Right kidney (tissue), 1 donor: ENCODE measurements at regions not wholly inside any gene's neighbourhood (a gene's known extent, or its start where the extent isn't known, plus 50 kb on each side); places are given as distances from the start of the nearest gene placed in this dataset.

Experiments
- DNase-seq: peaks from one replicate; pipeline ENCODE4 v3.0.0-alpha.2; 2016

- peak; percentile 27 for DNase-seq
These were observed 1077.7 kb upstream of the SLC10A2 start for GRCh38 chr13:104143760-104144416.

- DNase-seq = no peak
These were observed 1074.3 kb upstream of the SLC10A2 start for GRCh38 chr13:104140552-104140951.

GRCh38 chr13:104137416-104137815 is 1071.2 kb upstream of the SLC10A2 start:
- DNase-seq = no peak

- no peak for DNase-seq
These were observed 1066.6 kb upstream of the SLC10A2 start for GRCh38 chr13:104132849-104133248.

- DNase-seq = no peak
These were observed 1047.9 kb upstream of the SLC10A2 start for GRCh38 chr13:104114101-104114500.

GRCh38 chr13:104111031-104111430 is 1044.8 kb upstream of the SLC10A2 start:
- no peak for DNase-seq

- DNase-seq = no peak
These were observed 1040.6 kb upstream of the SLC10A2 start for GRCh38 chr13:104106705-104107393.

- DNase-seq = peak; percentile 12
These were observed 1039.5 kb upstream of the SLC10A2 start for GRCh38 chr13:104105418-104106355.

- no peak for DNase-seq
These were observed 1033.5 kb upstream of the SLC10A2 start for GRCh38 chr13:104099750-104100149.

- no peak for DNase-seq
These were observed 1032.2 kb upstream of the SLC10A2 start for GRCh38 chr13:104098421-104098820.

- DNase-seq = no peak
These were observed 1020.5 kb upstream of the SLC10A2 start for GRCh38 chr13:104086759-104087158.

- DNase-seq = no peak
These were observed 1020.0 kb upstream of the SLC10A2 start for GRCh38 chr13:104086210-104086609.

- no peak for DNase-seq
These were observed 1019.4 kb upstream of the SLC10A2 start for GRCh38 chr13:104085611-104086010.

- no peak for DNase-seq
These were observed 1008.1 kb upstream of the SLC10A2 start for GRCh38 chr13:104074326-104074725.

GRCh38 chr13:104071806-104072205 is 1005.6 kb upstream of the SLC10A2 start:
- no peak for DNase-seq

GRCh38 chr13:104065328-104065727 is 999.1 kb upstream of the SLC10A2 start:
- no peak for DNase-seq

GRCh38 chr13:104057861-104058260 is 991.6 kb upstream of the SLC10A2 start:
- DNase-seq = no peak

GRCh38 chr13:104045907-104046306 is 979.7 kb upstream of the SLC10A2 start:
- no peak for DNase-seq

- DNase-seq = peak; percentile 8
These were observed 977.0 kb upstream of the SLC10A2 start for GRCh38 chr13:104043184-104043583.

GRCh38 chr13:104034891-104035290 is 968.7 kb upstream of the SLC10A2 start:
- DNase-seq = no peak

- DNase-seq = no peak
These were observed 959.1 kb upstream of the SLC10A2 start for GRCh38 chr13:104025303-104025702.

GRCh38 chr13:104024416-104025170 is 958.4 kb upstream of the SLC10A2 start:
- no peak for DNase-seq
